ENCODE measurements at regions not wholly inside any gene's neighbourhood (a gene's known extent, or its start where the extent isn't known, plus 50 kb on each side); places are given as distances from the start of the nearest gene placed in this dataset.

DNA sequence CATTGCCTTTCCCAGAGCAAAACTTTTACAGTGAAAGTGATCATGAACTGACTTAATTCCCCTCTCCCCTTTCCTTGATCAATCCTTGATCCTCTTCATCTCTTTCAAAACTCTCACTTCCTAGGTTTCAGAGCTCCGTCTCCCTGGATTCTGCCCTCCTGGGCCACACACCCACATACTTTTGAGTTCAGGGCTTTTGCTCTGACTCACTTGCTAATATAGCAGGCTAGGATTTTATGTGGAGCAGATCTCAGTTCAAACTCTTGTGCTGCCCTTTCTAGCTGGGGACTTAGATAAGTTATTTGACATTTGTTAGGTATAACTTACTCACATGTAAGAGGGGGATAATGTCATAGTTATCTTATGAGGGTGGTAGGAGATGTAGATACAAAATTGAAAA lies 109.1 kb upstream of the MLIP start:
- H4K20me1 ChIP-seq (ENCODE audit: insufficient read depth, low read length), result no peaks in the 10 kb centered on the region
- H2BK20ac ChIP-seq (ENCODE audit: low read depth, low read length), result no peak overlapping the region
- H2AFZ ChIP-seq (replicated peaks; ENCODE audit: low read length, poor library complexity), result no peak overlapping the region
- H3K23ac ChIP-seq (ENCODE audit: low read depth, low read length), result no peak overlapping the region
- H4K91ac ChIP-seq (ENCODE audit: insufficient read depth, low read depth, low read length), result no peak overlapping the region
- ChIA-PET CTCF (no interaction called here), POLR2A (ENCODE audit: unreplicated experiment) (no interaction called here)
- in situ Hi-C loops (cut with MboI; ENCODE audit: low sequenced_read_pairs), result no loop called here
- no peak overlapping the region for H4K8ac ChIP-seq (ENCODE audit: low read depth in 2 of 2, low read length in 2 of 2)
- no peak overlapping the region for H3K18ac ChIP-seq (ENCODE audit: low read depth, low read length)
- no peak overlapping the region for H3K4me3 ChIP-seq (ENCODE audit: insufficient read depth, low read depth, low read length)
- H2BK15ac ChIP-seq (ENCODE audit: low read depth, low read length), result no peak overlapping the region
- intact Hi-C loops (cut with micrococcal nuclease), result no loop called here
- no peak overlapping the region for H2BK5ac ChIP-seq (ENCODE audit: low read depth, low read length, poor library complexity, severe bottlenecking)
- ATAC-seq (ENCODE audit: low read depth) (peak; percentile 44; the same call in 1 of the 2 replicates), DNase-seq (peak; percentile 13)
- H4K5ac ChIP-seq (ENCODE audit: low read depth, low read length), result no peak overlapping the region
- H3K4me1 ChIP-seq (ENCODE audit: control insufficient read depth, insufficient read depth, low read length), result no peaks in the 10 kb centered on the region; the same call in 1 of the 2 replicates
- dilution Hi-C loops (cut with HindIII; ENCODE audit: low sequenced_read_pairs, unreplicated experiment), result no loop called here
- H2BK120ac ChIP-seq (ENCODE audit: low read depth, low read length), result no peak overlapping the region
- H3K14ac ChIP-seq (replicated peaks; ENCODE audit: low read depth, low read length), result no peak overlapping the region; the same call in 1 of the 2 replicates
- H3K36me3 ChIP-seq (ENCODE audit: control insufficient read depth, insufficient read depth, low read length), result no peaks in the 10 kb centered on the region
- H3K9me3 ChIP-seq (ENCODE audit: control insufficient read depth, insufficient read depth, low read length), result no peaks in the 10 kb centered on the region
- no peaks in the 10 kb centered on the region for H3K27me3 ChIP-seq (ENCODE audit: control insufficient read depth, insufficient read depth, low read length)
- H2AK5ac ChIP-seq (ENCODE audit: low read depth, low read length), result no peak overlapping the region
- no peaks in the 10 kb centered on the region for H3K9me1 ChIP-seq (ENCODE audit: insufficient read depth, low read length)
- no peak overlapping the region for H3K56ac ChIP-seq (ENCODE audit: extremely low read depth, insufficient read depth, low read length)
- no peak overlapping the region for H3K4me2 ChIP-seq (ENCODE audit: low read depth, low read length)
- H3K27ac ChIP-seq (ENCODE audit: insufficient read depth, low read length), result no peak overlapping the region
- H3K4ac ChIP-seq (ENCODE audit: low read depth, low read length), result no peak overlapping the region
- TF ChIP-seq CEBPB (IDR thresholded peaks at IDR 0.05; ENCODE audit: low read depth, low read length) (no peak), RCOR1 (IDR thresholded peaks at IDR 0.05; ENCODE audit: insufficient replicate concordance, low read length) (no peak), BHLHE40 (IDR thresholded peaks at IDR 0.05; ENCODE audit: low read depth, low read length) (no peak), MAFK (IDR thresholded peaks at IDR 0.05; ENCODE audit: low read depth, low read length) (no peak), SMC3 (IDR thresholded peaks at IDR 0.05; ENCODE audit: low read depth, low read length) (no peak), RAD21 (IDR thresholded peaks at IDR 0.05; ENCODE audit: low read length) (no peak), MXI1 (IDR thresholded peaks at IDR 0.05; ENCODE audit: borderline replicate concordance, low read depth, low read length) (no peak), FOS (IDR thresholded peaks at IDR 0.05; ENCODE audit: low read depth, low read length) (no peak)
- TF ChIP-seq, protein P1, sequence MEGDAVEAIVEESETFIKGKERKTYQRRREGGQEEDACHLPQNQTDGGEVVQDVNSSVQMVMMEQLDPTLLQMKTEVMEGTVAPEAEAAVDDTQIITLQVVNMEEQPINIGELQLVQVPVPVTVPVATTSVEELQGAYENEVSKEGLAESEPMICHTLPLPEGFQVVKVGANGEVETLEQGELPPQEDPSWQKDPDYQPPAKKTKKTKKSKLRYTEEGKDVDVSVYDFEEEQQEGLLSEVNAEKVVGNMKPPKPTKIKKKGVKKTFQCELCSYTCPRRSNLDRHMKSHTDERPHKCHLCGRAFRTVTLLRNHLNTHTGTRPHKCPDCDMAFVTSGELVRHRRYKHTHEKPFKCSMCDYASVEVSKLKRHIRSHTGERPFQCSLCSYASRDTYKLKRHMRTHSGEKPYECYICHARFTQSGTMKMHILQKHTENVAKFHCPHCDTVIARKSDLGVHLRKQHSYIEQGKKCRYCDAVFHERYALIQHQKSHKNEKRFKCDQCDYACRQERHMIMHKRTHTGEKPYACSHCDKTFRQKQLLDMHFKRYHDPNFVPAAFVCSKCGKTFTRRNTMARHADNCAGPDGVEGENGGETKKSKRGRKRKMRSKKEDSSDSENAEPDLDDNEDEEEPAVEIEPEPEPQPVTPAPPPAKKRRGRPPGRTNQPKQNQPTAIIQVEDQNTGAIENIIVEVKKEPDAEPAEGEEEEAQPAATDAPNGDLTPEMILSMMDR (conservative IDR thresholded peaks at IDR 0.05; ENCODE audit: low read depth, low read length), result no peak
- H2AK9ac ChIP-seq (replicated peaks; ENCODE audit: low read depth, low read length, poor library complexity), result no peak overlapping the region
- no peak overlapping the region for H3K9ac ChIP-seq (ENCODE audit: low read depth, low read length)
- BruUV-seq (replicated peaks), result no TSS peak
- no CpG with 5 or more reads among the region's 1 CpG for WGBS, 2 experiments (ENCODE audit: extremely low coverage in 2 of 2, insufficient read length in 1 of 2)
- H3K79me1 ChIP-seq (ENCODE audit: low read depth in 1 of 2, low read length in 2 of 2), result no peaks in the 10 kb centered on the region

All from IMR-90 (cell line).